Activated T-helper 17 cell treated with anti-CD3 and anti-CD28 coated beads, Interleukin-2, amount 50 U/mL, for 72 hours (primary cell): ENCODE measurements at regions not wholly inside any gene's neighbourhood (a gene's known extent, or its start where the extent isn't known, plus 50 kb on each side); places are given as distances from the start of the nearest gene placed in this dataset.
A peak's percentile ranks its signal among the peaks of the same experiment; 100 is the strongest.
"Not testable (repeated sequence)": the region's sequence is repeated elsewhere in the genome, so short reads cannot be mapped to it uniquely, and the experiment has no call there.

ENCODE experiments used
- ATAC-seq: fragments of 150-1000 bp; cut with Tn5 transposase; replicated peaks from 2 replicates; pipeline ENCODE4 v1.10.0; 2021; ENCODE audit warnings: mild to moderate bottlenecking, moderate library complexity
- H3K27ac Mint-ChIP-seq: one replicate; pipeline ENCODE4 v1.8.0; 2022; ENCODE audit warnings: mixed read lengths
- H3K27me3 Mint-ChIP-seq: one replicate; pipeline ENCODE4 v1.8.0; 2022; ENCODE audit warnings: mixed read lengths
- H3K36me3 Mint-ChIP-seq: one replicate; pipeline ENCODE4 v1.8.0; 2022; ENCODE audit warnings: low read depth, mild to moderate bottlenecking, mixed read lengths
- H3K4me1 Mint-ChIP-seq: one replicate; pipeline ENCODE4 v1.8.0; 2022; ENCODE audit warnings: mixed read lengths
- H3K4me3 Mint-ChIP-seq: one replicate; pipeline ENCODE4 v1.8.0; 2022; ENCODE audit warnings: mild to moderate bottlenecking, mixed read lengths
- H3K9me3 Mint-ChIP-seq: one replicate; pipeline ENCODE4 v1.8.0; 2022; ENCODE audit warnings: mixed read lengths

GRCh38 chr4:16411501-16412085, 185.3 kb upstream of the TAPT1 start:
- H3K4me3 Mint-ChIP-seq, result no peak overlapping the region
- no peak for ATAC-seq
- no peaks in the 10 kb centered on the region for H3K36me3 Mint-ChIP-seq
- no peaks in the 10 kb centered on the region for H3K9me3 Mint-ChIP-seq
- no peak overlapping the region for H3K27ac Mint-ChIP-seq
- peaks cover 6% of the 10 kb centered on the region for H3K27me3 Mint-ChIP-seq
- no peaks in the 10 kb centered on the region for H3K4me1 Mint-ChIP-seq

GRCh38 chr4:16393216-16393615, 166.9 kb upstream of the TAPT1 start:
- not testable (repeated sequence) for H3K36me3 Mint-ChIP-seq, ATAC-seq
- H3K27me3 Mint-ChIP-seq, result peaks cover 11% of the 10 kb centered on the region

GRCh38 chr4:16391196-16391595, 164.9 kb upstream of the TAPT1 start:
- Mint-ChIP-seq H3K36me3 (no peaks in the 10 kb centered on the region), H3K4me3 (no peak overlapping the region), H3K27ac (no peak overlapping the region), H3K27me3 (peaks cover 11% of the 10 kb centered on the region), H3K9me3 (no peaks in the 10 kb centered on the region), H3K4me1 (no peaks in the 10 kb centered on the region)
- no peak for ATAC-seq

More at GRCh38 chr4:16393216-16393615, 166.9 kb upstream of the TAPT1 start:
- H3K9me3 Mint-ChIP-seq, H3K27ac Mint-ChIP-seq, H3K4me1 Mint-ChIP-seq, H3K4me3 Mint-ChIP-seq: not testable (repeated sequence)

GRCh38 chr4:16387448-16387847, 161.2 kb upstream of the TAPT1 start:
- H3K9me3 Mint-ChIP-seq, result no peaks in the 10 kb centered on the region
- H3K27me3 Mint-ChIP-seq, result peaks cover 11% of the 10 kb centered on the region
- ATAC-seq, result no peak
- H3K27ac Mint-ChIP-seq, result no peak overlapping the region
- no peaks in the 10 kb centered on the region for H3K4me1 Mint-ChIP-seq
- no peaks in the 10 kb centered on the region for H3K36me3 Mint-ChIP-seq
- H3K4me3 Mint-ChIP-seq, result no peak overlapping the region

GRCh38 chr4:16386711-16387320, 160.5 kb upstream of the TAPT1 start:
- no peaks in the 10 kb centered on the region for H3K36me3 Mint-ChIP-seq
- no peaks in the 10 kb centered on the region for H3K4me1 Mint-ChIP-seq
- no peaks in the 10 kb centered on the region for H3K9me3 Mint-ChIP-seq
- peaks cover 11% of the 10 kb centered on the region for H3K27me3 Mint-ChIP-seq
- H3K4me3 Mint-ChIP-seq, result no peak overlapping the region
- no peak overlapping the region for H3K27ac Mint-ChIP-seq
- no peak for ATAC-seq

GRCh38 chr4:16384576-16384975, 158.3 kb upstream of the TAPT1 start:
- no peaks in the 10 kb centered on the region for H3K9me3 Mint-ChIP-seq
- H3K36me3 Mint-ChIP-seq, result no peaks in the 10 kb centered on the region
- no peak overlapping the region for H3K4me3 Mint-ChIP-seq
- ATAC-seq, result no peak
- H3K27ac Mint-ChIP-seq, result no peak overlapping the region
- H3K4me1 Mint-ChIP-seq, result no peaks in the 10 kb centered on the region
- H3K27me3 Mint-ChIP-seq, result peaks cover 3% of the 10 kb centered on the region

- Mint-ChIP-seq H3K4me1 (no peaks in the 10 kb centered on the region), H3K36me3 (no peaks in the 10 kb centered on the region), H3K27ac (no peak overlapping the region), H3K27me3 (peaks cover 8% of the 10 kb centered on the region), H3K9me3 (no peaks in the 10 kb centered on the region), H3K4me3 (no peak overlapping the region)
- ATAC-seq, result no peak
Measured at GRCh38 chr4:16382571-16382970, 156.3 kb upstream of the TAPT1 start.

- no peak for ATAC-seq
Measured at GRCh38 chr4:16377887-16378286, 151.6 kb upstream of the TAPT1 start.

GRCh38 chr4:16365036-16365569, 138.8 kb upstream of the TAPT1 start:
- H3K4me1 Mint-ChIP-seq, result no peaks in the 10 kb centered on the region
- no peak overlapping the region for H3K27ac Mint-ChIP-seq
- no peaks in the 10 kb centered on the region for H3K27me3 Mint-ChIP-seq
- H3K4me3 Mint-ChIP-seq, result no peak overlapping the region
- no peak for ATAC-seq
- H3K36me3 Mint-ChIP-seq, result no peaks in the 10 kb centered on the region
- no peaks in the 10 kb centered on the region for H3K9me3 Mint-ChIP-seq

More at GRCh38 chr4:16377887-16378286, 151.6 kb upstream of the TAPT1 start:
- Mint-ChIP-seq H3K27me3 (peaks cover 11% of the 10 kb centered on the region), H3K9me3 (no peaks in the 10 kb centered on the region), H3K4me1 (no peaks in the 10 kb centered on the region), H3K27ac (no peak overlapping the region), H3K36me3 (no peaks in the 10 kb centered on the region), H3K4me3 (no peak overlapping the region)

- no peaks in the 10 kb centered on the region for H3K4me1 Mint-ChIP-seq
Measured at GRCh38 chr4:16360694-16361262, 134.5 kb upstream of the TAPT1 start.

GRCh38 chr4:16353165-16353564, 126.9 kb upstream of the TAPT1 start:
- H3K27ac Mint-ChIP-seq, result no peak overlapping the region
- peaks cover 34% of the 10 kb centered on the region for H3K27me3 Mint-ChIP-seq
- no peak for ATAC-seq
- no peaks in the 10 kb centered on the region for H3K9me3 Mint-ChIP-seq
- no peak overlapping the region for H3K4me3 Mint-ChIP-seq
- H3K36me3 Mint-ChIP-seq, result no peaks in the 10 kb centered on the region
- H3K4me1 Mint-ChIP-seq, result no peaks in the 10 kb centered on the region

More at GRCh38 chr4:16360694-16361262, 134.5 kb upstream of the TAPT1 start:
- no peak overlapping the region for H3K27ac Mint-ChIP-seq
- no peaks in the 10 kb centered on the region for H3K36me3 Mint-ChIP-seq
- H3K4me3 Mint-ChIP-seq, result no peak overlapping the region
- H3K27me3 Mint-ChIP-seq, result no peaks in the 10 kb centered on the region
- no peaks in the 10 kb centered on the region for H3K9me3 Mint-ChIP-seq
- ATAC-seq, result no peak

GRCh38 chr4:16351161-16351560, 124.9 kb upstream of the TAPT1 start:
- Mint-ChIP-seq H3K27ac (no peak overlapping the region), H3K4me3 (no peak overlapping the region), H3K4me1 (no peaks in the 10 kb centered on the region), H3K27me3 (peaks cover 42% of the 10 kb centered on the region), H3K9me3 (no peaks in the 10 kb centered on the region), H3K36me3 (no peaks in the 10 kb centered on the region)
- no peak for ATAC-seq

GRCh38 chr4:16344853-16345252, 118.6 kb upstream of the TAPT1 start:
- no peaks in the 10 kb centered on the region for H3K36me3 Mint-ChIP-seq
- no peaks in the 10 kb centered on the region for H3K4me1 Mint-ChIP-seq
- no peaks in the 10 kb centered on the region for H3K9me3 Mint-ChIP-seq
- no peak overlapping the region for H3K4me3 Mint-ChIP-seq
- no peak for ATAC-seq
- H3K27ac Mint-ChIP-seq, result no peak overlapping the region
- peaks cover 18% of the 10 kb centered on the region for H3K27me3 Mint-ChIP-seq

GRCh38 chr4:16337936-16338335, 111.7 kb upstream of the TAPT1 start:
- Mint-ChIP-seq H3K27me3 (peaks cover 8% of the 10 kb centered on the region), H3K27ac (no peak overlapping the region), H3K4me1 (no peaks in the 10 kb centered on the region), H3K36me3 (no peaks in the 10 kb centered on the region), H3K9me3 (no peaks in the 10 kb centered on the region), H3K4me3 (no peak overlapping the region)
- ATAC-seq, result peak; percentile 29

- Mint-ChIP-seq H3K36me3 (no peaks in the 10 kb centered on the region), H3K27me3 (peaks cover 10% of the 10 kb centered on the region), H3K9me3 (no peaks in the 10 kb centered on the region), H3K4me1 (no peaks in the 10 kb centered on the region), H3K4me3 (no peak overlapping the region), H3K27ac (no peak overlapping the region)
- no peak for ATAC-seq
Measured at GRCh38 chr4:16334601-16335000, 108.3 kb upstream of the TAPT1 start.
